HG03064 (cell line): ENCODE measurements at regions not wholly inside any gene's neighbourhood (a gene's known extent, or its start where the extent isn't known, plus 50 kb on each side); places are given as distances from the start of the nearest gene placed in this dataset.

Source experiments
- ATAC-seq: cut with Tn5 transposase; IDR thresholded peaks from one replicate; pipeline ENCODE4 v1.9.1; 2021; ENCODE audit warnings: low read depth; ENCODE audit not compliant: unreplicated experiment

GRCh38 chr2:16287281-16287680 lies 346.9 kb downstream of the MYCN start:
- no peak for ATAC-seq

- ATAC-seq: no peak
Measured at GRCh38 chr2:16285813-16286510, 345.6 kb downstream of the MYCN start.

GRCh38 chr2:16284941-16285625 lies 344.7 kb downstream of the MYCN start:
- no peak for ATAC-seq

GRCh38 chr2:16283071-16283850 lies 342.9 kb downstream of the MYCN start:
- ATAC-seq: no peak

- ATAC-seq: no peak
Measured at GRCh38 chr2:16282511-16282910, 342.2 kb downstream of the MYCN start.

- ATAC-seq: no peak
Measured at GRCh38 chr2:16281451-16282335, 341.3 kb downstream of the MYCN start.

GRCh38 chr2:16280081-16280480 lies 339.7 kb downstream of the MYCN start:
- ATAC-seq: no peak

GRCh38 chr2:16279641-16280040 lies 339.3 kb downstream of the MYCN start:
- no peak for ATAC-seq

- ATAC-seq: no peak
Measured at GRCh38 chr2:16279201-16279570, 338.8 kb downstream of the MYCN start.

- no peak for ATAC-seq
Measured at GRCh38 chr2:16278421-16279200, 338.3 kb downstream of the MYCN start.

- ATAC-seq: no peak
Measured at GRCh38 chr2:16277117-16277516, 336.8 kb downstream of the MYCN start.

- no peak for ATAC-seq
Measured at GRCh38 chr2:16275661-16276060, 335.3 kb downstream of the MYCN start.

GRCh38 chr2:16275131-16275530 lies 334.8 kb downstream of the MYCN start:
- no peak for ATAC-seq

GRCh38 chr2:16273111-16273510 lies 332.8 kb downstream of the MYCN start:
- no peak for ATAC-seq

- no peak for ATAC-seq
Measured at GRCh38 chr2:16272038-16272788, 331.9 kb downstream of the MYCN start.

GRCh38 chr2:16271231-16271896 lies 331.0 kb downstream of the MYCN start:
- no peak for ATAC-seq

- ATAC-seq: no peak
Measured at GRCh38 chr2:16270441-16270840, 330.1 kb downstream of the MYCN start.

GRCh38 chr2:16268301-16269000 lies 328.1 kb downstream of the MYCN start:
- no peak for ATAC-seq
